ENCODE measurements at regions not wholly inside any gene's neighbourhood (a gene's known extent, or its start where the extent isn't known, plus 50 kb on each side); places are given as distances from the start of the nearest gene placed in this dataset.

- no peaks in the 10 kb centered on the region for H3K36me3 Mint-ChIP-seq (ENCODE audit: insufficient read depth, unreplicated experiment)
- intact Hi-C loops (cut with micrococcal nuclease; ENCODE audit: unreplicated experiment), result loop anchor here (10.0 kb wide), 1 partner anchor 168 kb away; no protein-coding TSS in a partner anchor
These were observed 1188.6 kb upstream of the SEMA6A start for GRCh38 chr5:117763271-117763670.

GRCh38 chr5:117761186-117761585, 1186.6 kb upstream of the SEMA6A start:
- no peak overlapping the region for H3K4me3 Mint-ChIP-seq (ENCODE audit: low read depth, unreplicated experiment)
- intact Hi-C loops (cut with micrococcal nuclease; ENCODE audit: unreplicated experiment), result loop anchor here (10.0 kb wide), 1 partner anchor 166 kb away; no protein-coding TSS in a partner anchor
- DNase-seq, result no peak
- H3K36me3 Mint-ChIP-seq (ENCODE audit: insufficient read depth, unreplicated experiment), result no peaks in the 10 kb centered on the region
- CTCF ChIA-PET, result interaction anchor here (0.6 to 0.7 kb wide), 3 partner anchors 50 to 1192 kb away, joined by 4 to 5 read pairs (median 4); no protein-coding TSS in a partner anchor
- no peaks in the 10 kb centered on the region for H3K9me3 Mint-ChIP-seq (ENCODE audit: low read depth, unreplicated experiment)
- H3K27ac Mint-ChIP-seq (ENCODE audit: unreplicated experiment), result no peak overlapping the region
- no peak for TF ChIP-seq CTCF (IDR thresholded peaks at IDR 0.05; ENCODE audit: unreplicated experiment)
- no TSS peak for BruUV-seq (replicated peaks)
- H3K4me1 Mint-ChIP-seq (ENCODE audit: low read depth, unreplicated experiment), result no peaks in the 10 kb centered on the region
- H3K27me3 Mint-ChIP-seq (ENCODE audit: unreplicated experiment), result no peaks in the 10 kb centered on the region

More at GRCh38 chr5:117763271-117763670, 1188.6 kb upstream of the SEMA6A start:
- H3K4me1 Mint-ChIP-seq (ENCODE audit: low read depth, unreplicated experiment), result no peaks in the 10 kb centered on the region
- CTCF ChIA-PET, result interaction anchor here (0.6 kb wide), 1 partner anchor 94 kb away, joined by 3 read pairs; no protein-coding TSS in a partner anchor
- H3K4me3 Mint-ChIP-seq (ENCODE audit: low read depth, unreplicated experiment), result no peak overlapping the region
- H3K27ac Mint-ChIP-seq (ENCODE audit: unreplicated experiment), result no peak overlapping the region
- H3K27me3 Mint-ChIP-seq (ENCODE audit: unreplicated experiment), result no peaks in the 10 kb centered on the region
- no peak for TF ChIP-seq CTCF (IDR thresholded peaks at IDR 0.05; ENCODE audit: unreplicated experiment)
- DNase-seq, result no peak
- no TSS peak for BruUV-seq (replicated peaks)
- no peaks in the 10 kb centered on the region for H3K9me3 Mint-ChIP-seq (ENCODE audit: low read depth, unreplicated experiment)

GRCh38 chr5:117759849-117760499, 1185.4 kb upstream of the SEMA6A start:
- no peak overlapping the region for H3K27ac Mint-ChIP-seq (ENCODE audit: unreplicated experiment)
- no peaks in the 10 kb centered on the region for H3K4me1 Mint-ChIP-seq (ENCODE audit: low read depth, unreplicated experiment)
- no peaks in the 10 kb centered on the region for H3K36me3 Mint-ChIP-seq (ENCODE audit: insufficient read depth, unreplicated experiment)
- no peaks in the 10 kb centered on the region for H3K27me3 Mint-ChIP-seq (ENCODE audit: unreplicated experiment)
- no TSS peak for BruUV-seq (replicated peaks)
- CTCF ChIA-PET, result interaction anchor here (0.7 kb wide), 1 partner anchor 386 kb away, joined by 3 read pairs; no protein-coding TSS in a partner anchor
- intact Hi-C loops (cut with micrococcal nuclease; ENCODE audit: unreplicated experiment), result loop anchor here (10.0 kb wide), 1 partner anchor 165 kb away; no protein-coding TSS in a partner anchor
- no peak for TF ChIP-seq CTCF (IDR thresholded peaks at IDR 0.05; ENCODE audit: unreplicated experiment)
- H3K4me3 Mint-ChIP-seq (ENCODE audit: low read depth, unreplicated experiment), result no peak overlapping the region
- no peaks in the 10 kb centered on the region for H3K9me3 Mint-ChIP-seq (ENCODE audit: low read depth, unreplicated experiment)
- no peak for DNase-seq

- Mint-ChIP-seq H3K27ac (ENCODE audit: unreplicated experiment) (no peak overlapping the region), H3K27me3 (ENCODE audit: unreplicated experiment) (no peaks in the 10 kb centered on the region), H3K36me3 (ENCODE audit: insufficient read depth, unreplicated experiment) (no peaks in the 10 kb centered on the region), H3K4me3 (ENCODE audit: low read depth, unreplicated experiment) (no peak overlapping the region), H3K9me3 (ENCODE audit: low read depth, unreplicated experiment) (peaks cover 2% of the 10 kb centered on the region), H3K4me1 (ENCODE audit: low read depth, unreplicated experiment) (no peaks in the 10 kb centered on the region)
- BruUV-seq (replicated peaks), result no TSS peak
- no peak for TF ChIP-seq CTCF (IDR thresholded peaks at IDR 0.05; ENCODE audit: unreplicated experiment)
- no peak for DNase-seq
- CTCF ChIA-PET, result no interaction called here
- intact Hi-C loops (cut with micrococcal nuclease; ENCODE audit: unreplicated experiment), result no loop called here
These were observed 1177.8 kb upstream of the SEMA6A start for GRCh38 chr5:117752403-117752802.
